ENCODE measurements at regions not wholly inside any gene's neighbourhood (a gene's known extent, or its start where the extent isn't known, plus 50 kb on each side); places are given as distances from the start of the nearest gene placed in this dataset.

- TF ChIP-seq RELA (CRISPR knock-in tag; IDR thresholded peaks at IDR 0.05; ENCODE audit: borderline replicate concordance) = no peak
- TF ChIP-seq CTCF (IDR thresholded peaks at IDR 0.05) = no peak
- TF ChIP-seq E2F5 (CRISPR knock-in tag; IDR thresholded peaks at IDR 0.05) = no peak
- TF ChIP-seq OVOL2 (CRISPR knock-in tag; IDR thresholded peaks at IDR 0.05; ENCODE audit: borderline replicate concordance) = no peak
Measured at GRCh38 chr4:144582105-144582850, 63.7 kb upstream of the HHIP start (continued).

- TF ChIP-seq FOXP1 (CRISPR knock-in tag; IDR thresholded peaks at IDR 0.05; ENCODE audit: borderline replicate concordance) = no peak
- TF ChIP-seq HMGA2 (CRISPR knock-in tag; IDR thresholded peaks at IDR 0.05) = no peak
- TF ChIP-seq ZNF512 (CRISPR knock-in tag; IDR thresholded peaks at IDR 0.05; ENCODE audit: borderline replicate concordance) = no peak
- no peak for TF ChIP-seq NFE2L1 (CRISPR knock-in tag; IDR thresholded peaks at IDR 0.05)
- TF ChIP-seq GABPB1 (CRISPR knock-in tag; IDR thresholded peaks at IDR 0.05) = no peak
- no peak for TF ChIP-seq ELF4 (CRISPR knock-in tag; IDR thresholded peaks at IDR 0.05; ENCODE audit: low read depth)
- TF ChIP-seq EMX1 (CRISPR knock-in tag; IDR thresholded peaks at IDR 0.05) = no peak
- no peak for TF ChIP-seq ZNF425 (CRISPR knock-in tag; conservative IDR thresholded peaks at IDR 0.05)
- TF ChIP-seq E2F1 (CRISPR knock-in tag; IDR thresholded peaks at IDR 0.05) = no peak
- TF ChIP-seq MLX (CRISPR knock-in tag; IDR thresholded peaks at IDR 0.05) = no peak
- TF ChIP-seq ZSCAN18 (CRISPR knock-in tag; IDR thresholded peaks at IDR 0.05) = no peak
- H3K9me3 Mint-ChIP-seq = peaks cover 22% of the 10 kb centered on the region
- ChIA-PET POLR2A (no interaction called here), CTCF (no interaction called here)
- DNase-seq (ENCODE audit: low spot score) (no peak), ATAC-seq (no peak)
- no peak overlapping the region for H3K4me3 Mint-ChIP-seq
- H3K4me1 Mint-ChIP-seq = no peaks in the 10 kb centered on the region; the same call in 1 of the 2 replicates
- H3K36me3 Mint-ChIP-seq = peaks cover 7% of the 10 kb centered on the region
- H3K27ac Mint-ChIP-seq = no peak overlapping the region
- no peaks in the 10 kb centered on the region for H3K27me3 Mint-ChIP-seq (ENCODE audit: low read depth)
Measured at GRCh38 chr4:144582975-144583374, 63.0 kb upstream of the HHIP start.

All from WTC11 (cell line).